ENCODE measurements at regions not wholly inside any gene's neighbourhood (a gene's known extent, or its start where the extent isn't known, plus 50 kb on each side); places are given as distances from the start of the nearest gene placed in this dataset.
A peak's percentile ranks its signal among the peaks of the same experiment; 100 is the strongest.

DNA sequence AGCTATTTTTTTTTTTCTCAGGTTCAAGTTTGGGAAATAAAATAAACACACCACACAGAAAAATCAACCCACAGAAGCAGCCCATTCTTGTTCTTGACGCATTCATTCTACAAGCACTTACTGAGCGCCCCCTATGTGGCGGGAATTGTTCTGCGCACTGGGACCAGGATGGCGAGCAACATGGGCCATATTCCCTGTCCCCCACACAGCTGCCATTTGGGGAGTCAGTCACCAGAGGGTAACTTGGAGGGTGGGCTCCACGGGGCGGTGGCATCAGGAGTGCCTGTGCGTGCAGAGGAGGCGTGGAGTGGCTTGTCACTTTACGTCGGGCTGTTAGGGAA, 185.0 kb upstream of the PDE10A start:
- TF ChIP-seq CTCF (IDR thresholded peaks at IDR 0.05), result peak; percentile 50
- no peak for TF ChIP-seq ZFX (IDR thresholded peaks at IDR 0.05; ENCODE audit: borderline replicate concordance)
